Renal cortical epithelial cell (primary cell): ENCODE measurements at regions not wholly inside any gene's neighbourhood (a gene's known extent, or its start where the extent isn't known, plus 50 kb on each side); places are given as distances from the start of the nearest gene placed in this dataset.
A peak's percentile ranks its signal among the peaks of the same experiment; 100 is the strongest.

Source experiments
- DNase-seq: peaks from one replicate; pipeline ENCODE4 v3.0.0-alpha.2; 2011; ENCODE audit warnings: low read depth

GRCh38 chr13:22126433-22127021 lies 455.7 kb downstream of the FGF9 start:
- DNase-seq = no peak

- DNase-seq = no peak
Observed at GRCh38 chr13:22127277-22128164, 456.6 kb downstream of the FGF9 start.

- DNase-seq = peak; percentile 39
Observed at GRCh38 chr13:22128441-22129408, 457.9 kb downstream of the FGF9 start.

- no peak for DNase-seq
Observed at GRCh38 chr13:22130254-22130653, 459.4 kb downstream of the FGF9 start.

- no peak for DNase-seq
Observed at GRCh38 chr13:22134261-22134660, 463.4 kb downstream of the FGF9 start.

- DNase-seq = no peak
Observed at GRCh38 chr13:22135446-22135845, 464.6 kb downstream of the FGF9 start.

- no peak for DNase-seq
Observed at GRCh38 chr13:22137361-22138050, 466.6 kb downstream of the FGF9 start.

- no peak for DNase-seq
Observed at GRCh38 chr13:22138947-22139346, 468.1 kb downstream of the FGF9 start.

- DNase-seq = no peak
Observed at GRCh38 chr13:22141716-22142115, 470.8 kb downstream of the FGF9 start.

- DNase-seq = no peak
Observed at GRCh38 chr13:22143671-22144070, 472.8 kb downstream of the FGF9 start.

GRCh38 chr13:22144806-22145205 lies 473.9 kb downstream of the FGF9 start:
- DNase-seq = no peak

- DNase-seq = no peak
Observed at GRCh38 chr13:22148187-22148586, 477.3 kb downstream of the FGF9 start.

GRCh38 chr13:22152751-22153150 lies 481.9 kb downstream of the FGF9 start:
- DNase-seq = no peak

GRCh38 chr13:22154041-22154440 lies 483.2 kb downstream of the FGF9 start:
- DNase-seq = no peak

- DNase-seq = no peak
Observed at GRCh38 chr13:22161871-22162270, 491.0 kb downstream of the FGF9 start.

GRCh38 chr13:22162889-22163288 lies 492.0 kb downstream of the FGF9 start:
- no peak for DNase-seq

- no peak for DNase-seq
Observed at GRCh38 chr13:22168437-22169190, 497.7 kb downstream of the FGF9 start.

GRCh38 chr13:22169473-22169872 lies 498.6 kb downstream of the FGF9 start:
- DNase-seq = no peak

- peak; percentile 72 for DNase-seq
Observed at GRCh38 chr13:22173610-22174009, 502.7 kb downstream of the FGF9 start.

GRCh38 chr13:22175241-22175640 lies 504.4 kb downstream of the FGF9 start:
- DNase-seq = no peak

- DNase-seq = no peak
Observed at GRCh38 chr13:22175815-22176214, 504.9 kb downstream of the FGF9 start.
